ENCODE measurements at regions not wholly inside any gene's neighbourhood (a gene's known extent, or its start where the extent isn't known, plus 50 kb on each side); places are given as distances from the start of the nearest gene placed in this dataset.
"Not testable (repeated sequence)": the region's sequence is repeated elsewhere in the genome, so short reads cannot be mapped to it uniquely, and the experiment has no call there.

DNA sequence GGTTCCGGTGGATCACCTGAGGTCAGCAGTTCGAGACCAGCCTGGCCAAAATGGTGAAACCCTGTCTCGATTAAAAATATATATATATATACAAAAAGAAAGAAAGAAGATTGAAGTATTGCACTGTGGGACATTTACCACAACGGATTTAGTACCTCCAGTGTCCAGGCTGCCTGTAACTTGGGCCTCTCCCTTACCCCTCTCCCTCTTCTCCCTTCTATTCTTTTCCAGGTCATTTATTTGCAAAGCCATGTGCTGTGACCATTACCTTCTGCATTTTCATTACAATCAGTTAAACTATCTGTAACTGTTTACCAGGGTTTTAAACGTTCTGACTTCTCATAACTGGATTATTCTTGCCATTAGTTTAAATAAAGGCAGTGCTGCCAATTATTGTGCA, 400.9 kb upstream of the ZNF804A start:
- TF ChIP-seq CTCF (IDR thresholded peaks at IDR 0.05; ENCODE audit: unreplicated experiment): no peak
- Mint-ChIP-seq H3K9me3 (ENCODE audit: low read depth) (no peaks in the 10 kb centered on the region), H3K27me3 (no peaks in the 10 kb centered on the region), H3K4me3 (ENCODE audit: low read depth) (no peak overlapping the region), H3K36me3 (ENCODE audit: insufficient read depth) (no peaks in the 10 kb centered on the region), H3K4me1 (ENCODE audit: low read depth) (no peaks in the 10 kb centered on the region), H3K27ac (no peak overlapping the region)
- no peak for DNase-seq (ENCODE audit: low spot score, unreplicated experiment)

GRCh38 chr2:184198791-184199190, 399.5 kb upstream of the ZNF804A start:
- not testable (repeated sequence) for H3K9me3 Mint-ChIP-seq (ENCODE audit: low read depth); H3K27ac Mint-ChIP-seq; DNase-seq (ENCODE audit: low spot score, unreplicated experiment); H3K27me3 Mint-ChIP-seq; H3K4me1 Mint-ChIP-seq (ENCODE audit: low read depth); H3K4me3 Mint-ChIP-seq (ENCODE audit: low read depth); H3K36me3 Mint-ChIP-seq (ENCODE audit: insufficient read depth)

DNA sequence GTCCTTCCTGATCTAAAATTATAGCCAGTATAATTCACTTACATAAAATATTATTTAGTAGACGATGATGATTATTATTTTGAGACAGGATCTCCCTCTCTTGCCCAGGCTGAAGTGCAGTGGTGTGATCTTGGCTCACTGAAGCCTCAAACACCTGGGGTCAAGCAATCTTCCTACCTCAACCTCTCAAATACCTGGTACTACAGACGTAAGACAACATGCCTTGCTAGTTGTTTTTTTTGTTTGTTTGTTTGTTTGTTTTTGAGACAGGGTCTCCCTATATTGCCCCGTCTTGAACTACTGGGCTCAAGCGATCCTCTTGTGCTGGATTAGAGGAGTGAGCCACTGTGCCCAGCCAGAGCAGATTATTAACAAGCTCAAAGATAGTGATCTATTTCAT, 399.1 kb upstream of the ZNF804A start:
- no peaks in the 10 kb centered on the region for H3K9me3 Mint-ChIP-seq (ENCODE audit: low read depth)
- no peak overlapping the region for H3K27ac Mint-ChIP-seq
- DNase-seq (ENCODE audit: low spot score, unreplicated experiment): no peak

GRCh38 chr2:184201246-184201645, 397.1 kb upstream of the ZNF804A start:
- Mint-ChIP-seq H3K27me3 (no peaks in the 10 kb centered on the region), H3K9me3 (ENCODE audit: low read depth) (no peaks in the 10 kb centered on the region), H3K27ac (no peak overlapping the region), H3K4me3 (ENCODE audit: low read depth) (no peak overlapping the region), H3K36me3 (ENCODE audit: insufficient read depth) (no peaks in the 10 kb centered on the region), H3K4me1 (ENCODE audit: low read depth) (no peaks in the 10 kb centered on the region)
- DNase-seq (ENCODE audit: low spot score, unreplicated experiment): no peak
- TF ChIP-seq CTCF (IDR thresholded peaks at IDR 0.05; ENCODE audit: unreplicated experiment): no peak

More for the DNA sequence above, 399.1 kb upstream of the ZNF804A start:
- Mint-ChIP-seq H3K36me3 (ENCODE audit: insufficient read depth) (no peaks in the 10 kb centered on the region), H3K4me3 (ENCODE audit: low read depth) (no peak overlapping the region), H3K27me3 (no peaks in the 10 kb centered on the region), H3K4me1 (ENCODE audit: low read depth) (no peaks in the 10 kb centered on the region)
- TF ChIP-seq CTCF (IDR thresholded peaks at IDR 0.05; ENCODE audit: unreplicated experiment): no peak

- no peak overlapping the region for H3K4me3 Mint-ChIP-seq (ENCODE audit: low read depth)
- H3K36me3 Mint-ChIP-seq (ENCODE audit: insufficient read depth): no peaks in the 10 kb centered on the region
- H3K4me1 Mint-ChIP-seq (ENCODE audit: low read depth): no peaks in the 10 kb centered on the region
- no peaks in the 10 kb centered on the region for H3K27me3 Mint-ChIP-seq
- TF ChIP-seq CTCF (IDR thresholded peaks at IDR 0.05; ENCODE audit: unreplicated experiment): no peak
- H3K9me3 Mint-ChIP-seq (ENCODE audit: low read depth): no peaks in the 10 kb centered on the region
- DNase-seq (ENCODE audit: low spot score, unreplicated experiment): no peak
- no peak overlapping the region for H3K27ac Mint-ChIP-seq
These were observed 394.7 kb upstream of the ZNF804A start for GRCh38 chr2:184203661-184204060.

DNA sequence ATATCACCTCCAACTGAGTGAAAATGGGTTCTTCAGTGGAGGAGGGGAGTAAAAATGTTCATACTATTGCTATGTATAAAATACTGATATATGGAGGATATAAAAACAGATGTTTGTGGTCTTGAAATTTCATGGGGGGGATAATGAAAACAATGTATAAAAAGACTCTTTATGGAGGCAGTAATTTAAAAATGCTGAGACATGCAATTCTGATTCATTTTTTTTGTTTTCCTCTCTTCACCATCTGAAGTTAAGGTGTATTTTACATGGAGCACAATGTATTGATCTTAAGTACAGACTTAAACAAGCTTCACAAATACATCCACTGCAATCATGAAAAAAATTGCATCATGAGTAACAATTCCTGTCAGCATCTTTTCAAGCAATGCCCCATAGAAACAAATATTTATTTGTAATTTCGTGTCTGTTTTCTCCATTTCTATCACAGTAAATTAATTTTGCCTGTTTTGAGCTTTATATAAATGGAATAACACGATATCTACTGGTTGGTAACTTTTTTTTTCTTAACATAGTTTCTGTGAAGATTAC, 393.2 kb upstream of the ZNF804A start:
- DNase-seq (ENCODE audit: low spot score, unreplicated experiment): no peak
- no peak overlapping the region for H3K27ac Mint-ChIP-seq
- H3K4me3 Mint-ChIP-seq (ENCODE audit: low read depth): no peak overlapping the region
- H3K27me3 Mint-ChIP-seq: no peaks in the 10 kb centered on the region
- H3K36me3 Mint-ChIP-seq (ENCODE audit: insufficient read depth): no peaks in the 10 kb centered on the region
- H3K9me3 Mint-ChIP-seq (ENCODE audit: low read depth): no peaks in the 10 kb centered on the region
- TF ChIP-seq CTCF (IDR thresholded peaks at IDR 0.05; ENCODE audit: unreplicated experiment): no peak
- no peaks in the 10 kb centered on the region for H3K4me1 Mint-ChIP-seq (ENCODE audit: low read depth)

Measured in progenitor cell of endocrine pancreas (in vitro differentiated cells).